HG03520 (cell line): ENCODE measurements at regions not wholly inside any gene's neighbourhood (a gene's known extent, or its start where the extent isn't known, plus 50 kb on each side); places are given as distances from the start of the nearest gene placed in this dataset.

Experiments
- ATAC-seq: cut with Tn5 transposase; IDR thresholded peaks from one replicate; pipeline ENCODE4 v1.9.1; 2021; ENCODE audit warnings: mild to moderate bottlenecking, moderate library complexity; ENCODE audit not compliant: unreplicated experiment

DNA sequence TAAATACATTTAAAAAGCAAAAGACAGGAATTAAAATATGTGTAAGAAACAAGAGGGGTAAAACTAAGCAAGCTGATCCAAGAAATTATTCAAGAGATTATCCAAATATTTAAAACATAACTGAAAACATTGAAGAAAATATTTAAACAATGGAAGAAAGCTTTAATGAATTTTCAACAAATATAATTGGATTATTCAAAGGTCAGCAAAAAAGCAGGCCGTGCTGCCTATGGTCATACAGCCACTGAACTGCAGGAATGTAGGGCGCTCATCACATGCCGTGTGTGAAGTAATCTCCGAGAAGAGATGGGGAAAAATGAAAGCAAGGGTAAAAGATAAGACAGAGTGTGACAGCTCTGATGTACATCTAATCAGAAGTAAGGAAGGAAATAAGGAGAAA is 1195.4 kb upstream of the EYS start:
- no peak for ATAC-seq

DNA sequence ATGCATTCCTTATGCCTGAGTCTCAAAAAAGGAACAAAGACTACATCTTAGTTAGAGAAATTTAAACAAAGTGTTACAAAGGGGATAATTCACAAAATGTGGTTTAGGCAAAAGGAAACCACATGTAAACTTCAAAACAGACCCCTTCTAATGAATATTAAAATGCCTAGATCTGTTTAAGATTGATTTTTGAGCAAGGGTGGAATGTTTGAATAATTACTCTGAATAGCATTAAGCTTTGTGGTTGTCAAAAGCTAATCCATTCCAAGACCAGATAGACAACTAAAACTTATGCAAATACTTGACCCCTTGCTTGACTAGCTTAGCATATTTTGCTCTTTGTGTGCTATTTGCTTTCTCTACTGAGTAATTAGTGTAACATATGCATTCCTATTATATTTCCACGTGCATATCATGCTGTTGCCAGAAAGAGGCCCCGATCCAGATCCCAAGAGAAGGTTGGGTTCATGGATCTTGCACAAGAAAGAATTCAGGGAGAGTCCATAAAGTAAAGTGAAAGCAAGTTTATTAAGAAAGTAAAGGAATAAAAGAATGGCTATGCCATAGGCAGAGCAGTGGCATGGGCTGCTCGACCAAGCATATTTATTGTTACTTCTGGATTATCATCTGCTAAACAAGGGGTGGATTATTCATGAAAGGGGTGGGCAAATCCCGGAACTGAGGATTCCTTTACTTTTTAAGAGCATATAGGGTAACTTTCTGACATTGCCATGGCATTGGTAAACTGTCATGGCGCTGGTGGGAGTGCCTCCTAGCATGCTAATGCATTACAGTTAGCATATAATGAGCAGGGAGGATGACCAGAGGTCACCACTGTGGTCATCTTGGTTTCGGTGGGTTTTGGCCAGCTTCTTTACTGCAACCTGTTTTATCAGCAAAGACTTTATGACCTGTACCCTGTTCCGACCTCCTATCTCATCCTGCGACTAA is 1193.4 kb upstream of the EYS start:
- no peak for ATAC-seq

DNA sequence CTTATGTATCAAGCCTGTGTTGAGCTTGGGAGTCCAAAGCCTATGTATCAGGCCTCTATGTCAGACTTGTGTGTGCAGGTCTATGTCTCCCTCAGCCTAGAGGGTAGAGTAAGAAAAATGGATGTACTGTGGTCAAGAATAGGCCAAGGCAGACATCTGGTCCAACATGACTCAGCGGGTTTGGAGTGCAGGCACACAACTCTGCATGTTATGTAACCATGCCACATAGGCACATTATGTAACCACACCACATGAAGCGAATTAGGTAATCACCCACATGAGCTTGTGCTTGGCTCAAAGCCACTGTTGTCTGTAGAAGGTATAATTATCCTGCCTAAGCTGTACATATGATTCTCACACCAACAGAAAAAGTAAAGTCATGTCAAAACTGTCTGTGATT is 1190.5 kb upstream of the EYS start:
- ATAC-seq = no peak

DNA sequence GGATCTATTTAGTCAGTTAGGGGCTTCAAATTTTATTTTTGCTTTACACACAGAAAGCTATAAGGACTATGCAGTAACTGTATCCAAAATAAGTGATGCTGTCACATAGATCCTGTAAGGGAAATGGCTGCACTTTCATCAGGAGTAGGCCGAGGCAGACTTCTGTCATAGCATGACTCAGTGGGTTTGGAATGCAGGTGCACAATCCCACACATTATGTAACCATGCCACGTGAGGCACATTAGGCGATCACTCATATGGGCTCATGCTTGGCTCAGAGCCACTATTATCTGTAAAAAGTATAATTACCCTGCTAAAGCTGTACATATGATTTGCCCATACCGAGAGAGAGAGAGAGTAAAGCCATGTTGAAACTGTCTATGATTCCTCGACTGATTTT is 1189.4 kb upstream of the EYS start:
- no peak for ATAC-seq

DNA sequence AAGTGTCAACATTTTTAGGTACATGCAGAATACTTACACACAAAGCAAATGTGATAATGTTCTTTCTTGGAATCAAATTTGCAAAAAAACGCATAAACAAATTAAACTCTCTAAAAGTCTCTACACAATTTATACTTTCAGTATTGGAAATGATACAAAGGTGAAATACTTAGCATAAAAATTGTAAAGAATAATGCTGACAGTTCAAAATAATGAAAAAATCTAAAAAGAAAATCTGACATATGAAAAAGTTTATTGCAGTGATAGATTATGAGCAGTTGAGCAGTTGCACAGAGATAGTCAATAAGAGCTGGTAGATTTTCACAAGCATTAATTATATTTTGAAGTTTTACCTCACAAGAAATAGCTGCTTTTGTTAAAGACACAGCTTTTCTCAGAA is 1176.4 kb upstream of the EYS start:
- ATAC-seq = no peak

DNA sequence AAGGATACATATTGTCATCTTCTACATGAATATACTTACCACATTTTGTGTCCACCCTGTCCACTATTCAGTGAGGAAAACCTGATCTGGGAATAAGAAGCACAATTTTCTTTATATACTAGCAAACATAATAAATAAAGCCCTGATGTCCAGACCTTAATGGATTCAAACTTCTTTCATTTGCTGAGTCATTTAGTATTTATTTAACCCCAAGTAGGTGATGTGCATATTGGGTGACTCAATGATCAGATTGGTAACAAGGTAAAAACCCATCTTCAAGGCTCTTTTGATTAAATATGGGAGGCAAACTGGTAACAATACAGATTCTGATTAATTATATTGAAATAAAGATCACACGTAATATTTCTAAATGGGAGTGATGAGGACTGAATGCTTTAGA is 1159.8 kb upstream of the EYS start:
- ATAC-seq = no peak

DNA sequence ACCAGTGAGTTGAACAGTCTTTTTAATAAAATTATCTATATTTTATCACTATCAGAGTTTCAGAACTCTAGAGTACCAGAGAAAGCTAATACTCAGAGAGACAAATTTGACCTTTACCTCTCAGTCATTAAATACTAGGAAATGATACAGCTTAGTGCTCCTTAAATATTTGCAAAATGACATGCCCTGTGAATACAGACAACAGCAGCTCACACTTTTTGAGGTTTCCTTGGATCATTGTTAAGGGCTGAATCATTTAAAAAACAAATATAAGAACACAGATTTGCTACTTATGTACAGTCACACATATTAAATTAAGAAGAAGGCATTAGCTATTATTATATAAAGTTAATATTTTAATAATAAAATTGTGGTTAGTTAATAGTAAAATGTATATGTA is 1158.7 kb upstream of the EYS start:
- ATAC-seq = no peak

DNA sequence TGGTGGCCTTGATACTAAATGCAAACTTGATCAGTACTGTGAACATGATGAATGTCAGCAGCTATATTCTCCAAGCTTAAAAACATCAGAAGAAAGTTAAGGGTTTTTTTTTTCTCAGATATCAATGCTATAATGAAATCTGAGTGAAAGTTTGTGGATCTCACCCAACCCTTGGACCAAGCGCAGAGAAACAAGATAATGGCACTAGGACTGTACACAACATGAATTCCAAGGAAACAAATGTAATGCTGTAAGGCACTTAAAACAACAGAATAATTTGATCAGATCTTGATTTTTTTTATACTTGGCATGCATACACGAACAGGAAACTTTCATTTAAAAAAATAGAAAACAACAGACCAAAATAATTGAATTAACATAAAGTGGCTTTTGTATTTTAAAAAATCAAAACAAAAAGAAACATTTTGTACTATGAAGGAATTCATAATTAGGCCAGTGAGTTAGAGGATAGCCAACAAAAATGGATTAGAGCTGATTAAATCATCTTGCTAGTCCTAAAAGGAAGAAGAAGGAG is 1154.0 kb upstream of the EYS start:
- ATAC-seq = no peak

DNA sequence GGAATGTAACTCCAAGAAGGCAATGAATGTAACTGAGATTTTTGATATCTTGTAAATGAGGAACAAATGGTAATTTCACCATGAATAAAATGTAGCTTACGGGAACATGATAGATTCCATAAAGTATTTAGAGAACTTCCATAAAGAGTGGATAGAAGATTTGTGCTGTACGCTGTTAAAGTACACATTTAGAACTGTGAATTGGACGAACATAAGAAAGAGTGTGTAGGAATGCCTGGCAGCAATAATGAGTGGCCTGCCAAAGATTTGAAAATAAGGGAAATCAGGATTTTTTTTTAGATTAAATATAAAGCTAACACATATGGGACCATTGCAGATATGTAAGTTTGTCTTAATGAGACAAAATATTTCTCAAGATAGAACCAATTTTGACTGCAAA is 1153.3 kb upstream of the EYS start:
- ATAC-seq = no peak

DNA sequence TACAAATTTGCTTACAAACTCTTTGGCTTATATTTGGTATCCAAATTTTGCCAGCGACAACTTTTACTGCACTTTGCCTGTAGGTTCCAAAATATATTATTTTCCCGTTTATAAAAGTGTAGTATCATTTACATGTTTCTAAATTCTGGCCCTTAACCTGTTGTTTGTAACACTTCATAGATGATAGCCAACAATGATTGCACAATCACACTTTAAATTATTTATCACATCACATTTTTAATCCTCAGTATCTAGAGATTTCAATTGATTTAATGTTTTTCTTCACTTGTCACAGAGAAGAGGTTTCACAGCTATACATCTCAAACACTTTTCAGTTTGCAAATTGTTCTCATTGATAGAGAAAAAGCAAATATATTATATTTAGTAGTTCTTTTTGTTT is 1151.2 kb upstream of the EYS start:
- no peak for ATAC-seq

DNA sequence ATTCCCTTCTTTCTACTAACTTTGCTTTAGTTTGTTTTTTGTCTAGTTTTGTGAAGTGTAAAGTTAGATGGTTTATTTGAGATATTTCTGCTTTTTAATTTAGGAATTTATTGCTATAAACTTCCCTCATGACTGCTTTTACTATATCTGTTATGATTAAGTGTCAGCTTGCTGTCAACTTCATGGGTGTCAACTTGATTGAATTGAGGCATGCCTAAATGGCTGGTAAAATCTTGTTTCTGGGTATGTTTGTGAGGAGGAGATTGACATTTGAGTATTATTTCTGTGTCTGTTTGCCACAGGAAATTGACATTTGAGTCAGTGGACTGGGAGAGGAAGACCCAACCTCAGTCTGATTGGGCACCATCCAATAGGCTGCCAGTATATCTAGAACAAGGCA is 1147.0 kb upstream of the EYS start:
- ATAC-seq = no peak

DNA sequence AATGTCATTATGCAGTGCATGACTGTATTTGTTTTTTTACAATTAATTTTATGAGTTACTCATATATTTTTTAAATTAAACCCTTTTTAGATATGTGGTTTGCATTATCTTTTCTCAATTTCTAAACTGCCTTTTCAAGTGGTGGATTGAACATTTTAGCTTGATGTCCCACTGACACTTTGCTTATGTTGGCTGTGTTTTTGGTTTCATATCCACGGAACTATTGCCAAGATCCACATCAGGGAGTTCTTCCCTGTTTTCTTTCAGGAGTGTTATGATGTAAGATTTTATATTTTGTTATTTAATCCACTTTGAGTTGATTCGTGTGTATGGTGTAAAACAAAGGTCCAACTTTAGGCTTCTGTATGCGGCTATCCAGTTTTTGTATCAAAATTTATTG is 1144.9 kb upstream of the EYS start:
- no peak for ATAC-seq

DNA sequence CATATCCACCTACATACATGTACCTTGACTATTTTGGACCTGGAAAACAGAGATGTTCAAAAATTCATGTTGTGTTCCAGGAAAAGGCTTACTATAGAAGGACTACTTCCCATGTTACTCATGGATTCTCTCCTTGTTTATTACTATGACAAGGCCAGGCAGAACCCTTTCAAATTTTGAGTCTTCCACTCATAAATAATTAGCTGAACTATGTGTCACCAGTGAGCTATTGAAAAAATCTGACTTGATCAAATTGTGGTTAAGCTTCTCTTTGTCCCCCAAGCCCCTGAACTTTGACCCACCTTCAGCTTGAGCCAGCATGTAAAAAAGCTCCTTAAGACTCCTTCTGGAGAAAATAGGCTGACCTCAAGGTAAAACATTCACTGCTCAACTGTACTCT is 1142.8 kb upstream of the EYS start:
- ATAC-seq = no peak

DNA sequence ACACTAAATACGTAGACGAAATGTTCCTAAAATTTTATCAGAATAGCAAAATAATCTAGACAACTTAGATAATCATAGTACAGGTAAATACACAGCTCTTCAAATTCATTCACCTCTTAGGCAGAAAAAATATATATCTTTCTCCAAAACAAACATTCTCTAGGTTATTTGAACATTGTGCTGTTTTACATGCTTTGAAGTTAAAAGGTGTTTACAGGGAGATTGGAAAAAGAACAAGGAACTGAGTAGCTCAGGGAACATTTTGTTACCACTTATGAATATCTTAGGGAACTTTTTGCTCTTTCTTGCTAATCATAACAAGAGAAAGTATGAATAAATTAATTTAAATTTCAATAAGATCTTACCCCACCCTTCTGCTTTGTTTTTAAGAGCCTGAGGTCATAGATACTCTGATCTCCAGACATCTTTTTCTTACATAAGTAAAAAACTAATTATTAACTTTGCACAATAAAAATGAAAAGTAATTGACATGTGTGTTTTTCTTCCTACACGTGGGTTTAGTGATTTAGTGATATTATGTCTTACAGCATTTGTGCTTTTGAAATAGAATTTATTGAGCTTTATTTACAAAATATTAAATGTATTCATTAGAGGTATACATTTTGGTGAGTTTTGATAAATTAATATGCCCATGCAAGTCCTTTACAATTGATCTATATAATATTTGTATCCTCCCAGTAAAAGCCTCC is 1141.4 kb upstream of the EYS start:
- no peak for ATAC-seq

DNA sequence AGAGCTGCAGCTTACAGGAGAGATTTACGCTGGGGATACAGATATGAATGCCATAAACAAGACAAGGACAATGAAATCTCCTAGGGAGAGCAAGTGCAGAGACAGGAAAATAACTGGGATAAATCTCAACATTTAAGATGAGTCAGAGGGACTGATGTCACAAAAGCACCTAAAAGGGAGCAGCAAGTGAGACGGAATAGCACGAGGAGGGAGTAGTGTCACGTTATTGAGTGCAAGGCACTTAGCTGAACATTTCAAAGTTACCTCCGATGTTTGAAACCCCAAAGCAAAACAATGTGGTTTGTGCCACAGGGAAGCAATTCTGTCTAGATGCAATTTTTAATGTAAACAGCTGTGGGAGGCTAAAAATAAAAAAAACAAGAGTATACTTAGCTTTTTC is 1131.7 kb upstream of the EYS start:
- ATAC-seq = no peak

DNA sequence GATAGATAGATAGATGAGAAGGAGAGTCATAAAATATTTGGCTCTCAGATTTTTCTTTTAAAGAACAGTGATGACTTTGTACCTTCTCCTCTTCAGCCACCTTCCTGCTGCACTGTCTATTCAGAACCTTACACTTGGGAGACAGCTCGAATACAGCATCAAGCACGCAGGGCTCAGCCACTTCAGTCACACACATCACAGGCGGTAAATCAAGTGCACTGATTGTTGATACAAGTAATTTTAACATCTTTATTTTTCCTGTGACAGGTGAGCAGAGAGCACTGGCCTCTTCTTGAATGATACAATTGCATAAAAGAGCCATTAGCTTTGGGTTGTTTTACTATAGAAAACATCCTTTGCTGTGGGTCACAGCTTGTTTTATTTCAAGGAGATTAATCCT is 1118.5 kb upstream of the EYS start:
- ATAC-seq = no peak

DNA sequence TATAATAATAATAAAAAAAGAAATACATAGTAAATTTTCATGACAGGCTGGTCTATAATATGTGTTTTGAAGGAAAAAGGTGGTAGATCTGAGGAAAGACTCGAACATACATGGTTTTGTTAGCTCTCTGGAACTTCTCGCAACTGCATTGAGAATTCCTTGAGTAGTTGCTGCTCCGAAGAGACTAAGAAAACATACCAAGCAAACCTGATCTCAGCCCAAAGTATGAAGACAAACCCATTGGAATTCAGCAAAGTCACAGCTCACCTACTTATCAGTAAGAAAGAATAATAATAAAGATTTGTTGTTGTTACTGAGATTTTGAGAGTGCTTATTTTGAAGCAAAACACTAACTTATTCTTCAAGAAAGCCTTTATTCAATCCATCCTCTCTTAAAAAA is 1107.1 kb upstream of the EYS start:
- no peak for ATAC-seq

DNA sequence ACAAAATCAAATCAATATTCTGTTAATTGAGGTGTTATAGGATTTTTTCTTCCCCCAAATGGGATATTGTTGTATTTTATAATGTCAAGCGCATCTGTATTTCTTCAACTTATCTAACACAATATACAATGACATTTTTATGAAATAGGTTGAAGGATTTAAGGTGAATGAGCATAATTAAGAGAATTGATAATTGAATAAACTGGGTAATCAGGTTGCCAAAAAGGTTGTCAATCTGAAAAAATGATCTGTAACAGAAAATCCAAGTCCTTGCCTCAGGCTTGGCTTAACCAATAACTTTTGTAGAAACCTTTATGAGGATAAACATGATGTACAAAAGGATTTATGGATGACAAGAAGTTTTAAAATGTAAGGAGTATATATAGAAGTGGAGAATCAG is 1101.7 kb upstream of the EYS start:
- no peak for ATAC-seq

DNA sequence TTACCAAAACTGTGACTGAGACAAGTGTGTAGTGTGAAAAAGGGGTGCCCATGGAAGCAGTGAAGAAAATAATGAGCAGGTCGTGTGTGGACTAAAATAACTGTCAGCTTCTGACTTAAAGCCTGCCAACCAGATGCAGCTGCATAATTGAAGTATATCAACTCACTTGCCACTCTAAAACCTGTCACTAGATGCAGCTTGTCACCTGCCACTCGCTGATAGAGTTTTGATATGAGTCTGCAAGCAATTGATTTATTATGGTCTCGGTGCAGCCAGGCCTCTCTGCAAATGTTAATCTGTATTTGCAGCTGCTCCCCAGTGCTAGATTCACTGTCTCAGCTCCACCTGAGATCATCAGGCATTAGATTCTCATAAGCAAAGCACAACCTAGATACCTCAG is 1090.0 kb upstream of the EYS start:
- ATAC-seq = no peak

DNA sequence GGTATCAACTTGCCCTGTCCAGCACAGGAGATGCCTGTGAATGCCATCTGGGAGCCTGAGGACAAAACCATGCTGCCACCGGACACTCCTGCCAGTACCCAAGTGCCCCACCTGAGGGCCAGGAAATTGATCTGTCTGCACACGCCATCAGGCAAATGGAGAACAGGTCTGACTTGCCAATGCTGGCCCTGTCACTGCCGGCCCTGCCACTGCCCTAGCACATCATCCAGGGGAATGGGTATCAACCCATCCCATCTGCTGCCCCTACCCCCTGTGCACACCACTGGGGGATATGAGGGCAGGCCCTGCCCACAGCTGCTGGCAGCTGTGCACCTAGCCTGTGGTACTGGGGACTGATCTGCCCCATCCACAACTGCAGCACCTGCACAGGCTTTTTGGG is 1081.6 kb upstream of the EYS start:
- ATAC-seq = no peak

DNA sequence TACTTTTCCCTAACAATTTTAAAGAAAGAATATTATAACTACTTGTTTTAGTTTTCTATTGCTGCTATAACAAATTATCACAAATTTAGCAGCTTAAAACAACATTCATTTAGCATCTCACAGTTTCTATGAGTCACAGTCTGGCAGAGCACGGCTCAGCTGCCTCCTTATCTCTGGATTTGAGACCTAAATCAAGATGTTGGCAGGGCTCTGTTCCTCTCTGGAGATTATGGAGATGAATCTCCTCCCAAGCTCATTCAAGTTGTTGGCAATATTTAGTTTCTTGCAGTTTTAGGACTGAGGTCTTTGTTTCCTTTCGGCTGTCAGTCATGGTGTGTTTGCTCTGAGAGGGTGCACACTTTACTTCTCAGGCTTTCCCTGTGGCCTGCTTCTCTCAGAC is 1065.8 kb upstream of the EYS start:
- ATAC-seq = no peak

DNA sequence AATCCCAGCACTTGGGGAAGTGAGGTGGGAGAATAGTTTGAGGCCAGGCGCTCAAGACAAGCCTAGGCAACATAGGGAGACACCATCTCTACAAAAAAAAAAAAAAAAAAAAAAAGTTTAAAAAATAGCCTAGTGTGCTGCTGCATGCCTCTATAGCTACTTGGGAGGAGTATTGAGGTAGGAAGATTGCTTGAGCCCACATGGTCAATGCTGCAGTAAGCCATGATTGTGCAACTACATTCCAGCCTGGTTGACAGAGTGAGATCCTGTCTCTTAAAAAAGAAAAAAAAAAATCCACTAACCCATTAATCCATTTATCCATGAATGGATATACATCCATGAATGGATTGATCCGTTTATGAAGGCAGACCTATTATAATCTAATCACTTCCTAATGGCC is 1064.6 kb upstream of the EYS start:
- ATAC-seq = no peak
